Activated CD4-positive, alpha-beta memory T cell treated with anti-CD3 and anti-CD28 coated beads, Interleukin-2, amount 10 ng/mL, durations not matched to agents 7 days and 5 days (primary cell): ENCODE measurements at regions not wholly inside any gene's neighbourhood (a gene's known extent, or its start where the extent isn't known, plus 50 kb on each side); places are given as distances from the start of the nearest gene placed in this dataset.

ENCODE experiments used
- CTCF ChIA-PET: fragments of 350-600 bp; sonication (Branson Sonifier 250); formaldehyde crosslinking; loops from one replicate; lab custom pipeline; 2021; ENCODE audit warnings: antibody characterized with exemption, inconsistent platforms; lab: Charles Lee
- POLR2A ChIA-PET: fragments of 350-600 bp; sonication (Branson Sonifier 250); formaldehyde crosslinking; loops from one replicate; lab custom pipeline; 2021; ENCODE audit warnings: antibody characterized with exemption; lab: Charles Lee
- DNase-seq: peaks from one replicate; pipeline ENCODE4 v3.0.0-alpha.2; 2020
- H3K27ac Mint-ChIP-seq: one replicate; pipeline ENCODE4 v1.8.0; 2021; ENCODE audit warnings: mild to moderate bottlenecking, mixed read lengths
- H3K27me3 Mint-ChIP-seq: one replicate; pipeline ENCODE4 v1.8.0; 2021; ENCODE audit warnings: mixed read lengths
- H3K36me3 Mint-ChIP-seq: one replicate; pipeline ENCODE4 v1.8.0; 2021; ENCODE audit warnings: low read depth, mixed read lengths
- H3K4me1 Mint-ChIP-seq: one replicate; pipeline ENCODE4 v1.8.0; 2021; ENCODE audit warnings: mixed read lengths
- H3K4me3 Mint-ChIP-seq: one replicate; pipeline ENCODE4 v1.8.0; 2021; ENCODE audit warnings: mild to moderate bottlenecking, mixed read lengths
- H3K9me3 Mint-ChIP-seq: one replicate; pipeline ENCODE4 v1.8.0; 2021; ENCODE audit warnings: mixed read lengths

- no peaks in the 10 kb centered on the region for H3K4me1 Mint-ChIP-seq
- no peaks in the 10 kb centered on the region for H3K9me3 Mint-ChIP-seq
- H3K36me3 Mint-ChIP-seq = no peaks in the 10 kb centered on the region
- DNase-seq = no peak
- no peak overlapping the region for H3K27ac Mint-ChIP-seq
- H3K4me3 Mint-ChIP-seq = no peak overlapping the region
- CTCF ChIA-PET = no interaction called here
- no peaks in the 10 kb centered on the region for H3K27me3 Mint-ChIP-seq
- POLR2A ChIA-PET = no interaction called here
Measured at GRCh38 chr22:49112661-49113626, 714.7 kb downstream of the BRD1 start.

GRCh38 chr22:49112176-49112575 is 715.5 kb downstream of the BRD1 start:
- no peak overlapping the region for H3K27ac Mint-ChIP-seq
- no peaks in the 10 kb centered on the region for H3K36me3 Mint-ChIP-seq
- no peak for DNase-seq
- H3K4me1 Mint-ChIP-seq = no peaks in the 10 kb centered on the region
- H3K9me3 Mint-ChIP-seq = no peaks in the 10 kb centered on the region
- no peaks in the 10 kb centered on the region for H3K27me3 Mint-ChIP-seq
- ChIA-PET POLR2A (no interaction called here), CTCF (no interaction called here)
- H3K4me3 Mint-ChIP-seq = no peak overlapping the region

GRCh38 chr22:49111085-49111484 is 716.6 kb downstream of the BRD1 start:
- H3K9me3 Mint-ChIP-seq = no peaks in the 10 kb centered on the region
- CTCF ChIA-PET = no interaction called here

DNA sequence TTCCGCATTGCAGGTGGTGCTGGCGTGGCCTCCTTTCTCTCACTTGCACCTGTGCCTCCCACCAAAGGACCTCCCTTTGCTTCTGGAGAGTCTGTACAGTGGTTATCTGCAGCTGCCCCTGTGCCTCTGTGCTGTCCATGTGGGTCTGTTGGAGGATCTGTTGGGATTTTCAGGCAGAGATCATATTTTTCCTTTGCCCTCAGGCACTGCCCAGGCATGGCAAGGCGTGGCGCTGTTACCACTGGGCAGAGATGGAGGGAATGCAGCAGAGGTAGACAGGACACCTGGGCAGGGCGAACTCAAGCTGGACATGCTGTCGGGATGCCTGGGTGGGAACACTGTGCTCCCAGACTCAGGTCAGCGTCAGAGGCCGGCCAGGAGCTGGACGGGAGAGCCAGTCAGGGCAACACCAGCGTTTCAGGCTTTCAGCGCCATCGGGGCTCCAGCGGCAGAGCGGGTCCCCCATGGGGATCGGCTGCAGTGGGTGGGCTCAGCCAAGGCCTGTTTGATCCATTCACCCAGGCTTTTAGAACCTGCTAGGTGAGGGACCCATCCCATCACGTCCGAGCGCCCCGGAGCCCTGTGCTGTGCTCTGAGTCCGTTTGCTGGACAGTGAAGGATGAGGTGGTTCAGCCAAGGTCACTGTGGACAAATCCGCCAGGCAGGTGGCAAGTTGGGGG is 718.9 kb downstream of the BRD1 start:
- no peak overlapping the region for H3K4me3 Mint-ChIP-seq
- H3K36me3 Mint-ChIP-seq = no peaks in the 10 kb centered on the region
- POLR2A ChIA-PET = no interaction called here
- DNase-seq = no peak
- no peaks in the 10 kb centered on the region for H3K4me1 Mint-ChIP-seq
- no peak overlapping the region for H3K27ac Mint-ChIP-seq
- CTCF ChIA-PET = no interaction called here
- no peaks in the 10 kb centered on the region for H3K27me3 Mint-ChIP-seq
- no peaks in the 10 kb centered on the region for H3K9me3 Mint-ChIP-seq

More at GRCh38 chr22:49111085-49111484, 716.6 kb downstream of the BRD1 start:
- H3K4me1 Mint-ChIP-seq = no peaks in the 10 kb centered on the region
- no peak overlapping the region for H3K4me3 Mint-ChIP-seq
- H3K27ac Mint-ChIP-seq = no peak overlapping the region
- H3K36me3 Mint-ChIP-seq = no peaks in the 10 kb centered on the region
- H3K27me3 Mint-ChIP-seq = no peaks in the 10 kb centered on the region
- POLR2A ChIA-PET = no interaction called here
- DNase-seq = no peak

DNA sequence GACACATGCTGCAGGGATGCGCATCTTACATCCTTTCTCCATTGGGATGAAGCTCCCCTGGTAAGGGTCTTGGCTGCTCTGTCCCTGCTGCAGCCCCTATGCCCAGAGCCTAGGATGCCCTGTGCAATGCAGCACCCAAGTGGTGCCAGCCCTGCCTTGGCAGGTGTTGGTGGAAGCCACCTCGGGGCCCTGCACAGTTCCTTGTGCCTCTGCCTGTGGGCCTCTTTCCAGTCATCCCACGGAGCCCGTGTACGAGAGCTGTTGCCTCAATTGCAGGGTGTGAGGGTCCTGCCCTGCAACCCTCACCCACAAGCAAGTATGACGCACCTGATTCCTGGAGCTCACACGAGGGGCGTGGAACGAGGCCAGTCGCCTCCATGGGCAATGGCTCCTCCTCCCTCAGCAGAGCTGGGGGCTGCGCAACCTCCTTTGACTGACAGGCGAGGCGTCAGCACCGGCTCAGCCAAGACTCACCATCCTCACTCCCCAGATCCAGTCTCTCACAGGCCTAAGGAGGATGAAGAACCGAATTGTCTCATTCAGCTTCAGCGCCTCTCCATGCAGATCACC is 719.6 kb downstream of the BRD1 start:
- DNase-seq = no peak
- H3K4me1 Mint-ChIP-seq = no peaks in the 10 kb centered on the region
- ChIA-PET POLR2A (no interaction called here), CTCF (no interaction called here)
- no peak overlapping the region for H3K4me3 Mint-ChIP-seq
- H3K9me3 Mint-ChIP-seq = no peaks in the 10 kb centered on the region
- H3K27me3 Mint-ChIP-seq = no peaks in the 10 kb centered on the region
- H3K27ac Mint-ChIP-seq = no peak overlapping the region
- H3K36me3 Mint-ChIP-seq = no peaks in the 10 kb centered on the region

GRCh38 chr22:49107561-49107960 is 720.1 kb downstream of the BRD1 start:
- Mint-ChIP-seq H3K36me3 (no peaks in the 10 kb centered on the region), H3K9me3 (no peaks in the 10 kb centered on the region), H3K27ac (no peak overlapping the region), H3K27me3 (no peaks in the 10 kb centered on the region), H3K4me3 (no peak overlapping the region), H3K4me1 (no peaks in the 10 kb centered on the region)
- POLR2A ChIA-PET = no interaction called here
- CTCF ChIA-PET = no interaction called here
- no peak for DNase-seq

DNA sequence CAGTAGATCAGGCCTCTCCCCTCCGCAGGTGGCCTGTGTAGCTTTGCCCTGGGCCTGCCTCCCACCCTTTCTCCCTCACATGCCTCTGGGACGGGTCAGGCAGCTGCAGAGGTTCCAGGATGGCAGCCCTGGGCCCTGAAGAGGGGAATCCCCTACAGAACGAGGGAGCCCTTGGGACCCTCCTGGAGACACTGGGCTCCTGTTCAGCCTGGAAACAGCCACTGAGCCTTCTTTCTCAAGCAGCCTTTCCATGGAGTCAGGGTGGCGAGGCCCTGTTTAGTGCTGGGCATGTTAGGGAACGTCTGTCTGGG is 720.9 kb downstream of the BRD1 start:
- Mint-ChIP-seq H3K4me1 (no peaks in the 10 kb centered on the region), H3K4me3 (no peak overlapping the region), H3K27me3 (no peaks in the 10 kb centered on the region), H3K9me3 (no peaks in the 10 kb centered on the region), H3K36me3 (no peaks in the 10 kb centered on the region), H3K27ac (no peak overlapping the region)
- DNase-seq = no peak
- ChIA-PET POLR2A (no interaction called here), CTCF (no interaction called here)

DNA sequence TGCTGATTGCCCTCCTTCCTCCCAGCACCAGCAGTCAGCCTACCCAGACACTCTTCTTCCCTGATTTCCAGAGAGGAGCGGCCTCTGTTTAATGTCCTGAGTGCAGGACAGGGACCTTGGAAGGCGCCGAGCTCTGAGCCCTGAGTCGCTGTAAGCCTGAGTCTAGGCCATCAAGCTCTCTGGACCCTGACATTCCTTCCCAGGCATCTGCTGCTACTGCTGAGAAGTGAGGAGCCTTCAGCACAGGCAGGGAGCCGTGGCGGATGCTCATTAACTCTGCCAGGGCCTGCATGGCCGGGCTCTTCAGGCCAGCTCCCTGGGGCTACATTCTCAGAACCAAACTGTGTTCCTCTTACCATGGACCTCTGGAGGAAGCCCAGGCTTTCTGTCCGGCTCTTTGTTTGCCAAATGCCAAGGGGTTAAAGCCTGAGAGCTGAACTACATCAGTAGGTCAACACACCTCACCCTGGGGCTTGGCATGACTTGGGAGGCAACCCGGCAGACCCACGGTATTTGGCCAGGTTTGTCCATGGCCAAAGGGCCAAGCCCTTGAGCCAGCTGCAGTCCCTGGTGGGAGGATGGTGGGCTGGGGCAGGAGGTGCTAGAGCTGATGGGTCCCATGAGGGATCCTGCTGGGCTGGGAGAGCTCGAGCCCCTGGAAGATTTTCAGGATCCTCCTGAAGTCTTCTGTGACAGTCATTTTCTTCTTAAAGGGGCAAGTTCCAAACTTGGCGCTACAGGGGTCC is 721.4 kb downstream of the BRD1 start:
- H3K27ac Mint-ChIP-seq = no peak overlapping the region
- H3K4me1 Mint-ChIP-seq = no peaks in the 10 kb centered on the region
- CTCF ChIA-PET = no interaction called here
- DNase-seq = no peak
- no peaks in the 10 kb centered on the region for H3K36me3 Mint-ChIP-seq
- POLR2A ChIA-PET = no interaction called here
- H3K9me3 Mint-ChIP-seq = no peaks in the 10 kb centered on the region
- H3K4me3 Mint-ChIP-seq = no peak overlapping the region
- no peaks in the 10 kb centered on the region for H3K27me3 Mint-ChIP-seq

GRCh38 chr22:49104434-49104833 is 723.2 kb downstream of the BRD1 start:
- CTCF ChIA-PET = no interaction called here
- POLR2A ChIA-PET = no interaction called here
- H3K4me1 Mint-ChIP-seq = no peaks in the 10 kb centered on the region
- no peaks in the 10 kb centered on the region for H3K9me3 Mint-ChIP-seq
- no peak for DNase-seq
- no peak overlapping the region for H3K27ac Mint-ChIP-seq
- H3K36me3 Mint-ChIP-seq = no peaks in the 10 kb centered on the region
- no peaks in the 10 kb centered on the region for H3K27me3 Mint-ChIP-seq
- no peak overlapping the region for H3K4me3 Mint-ChIP-seq

DNA sequence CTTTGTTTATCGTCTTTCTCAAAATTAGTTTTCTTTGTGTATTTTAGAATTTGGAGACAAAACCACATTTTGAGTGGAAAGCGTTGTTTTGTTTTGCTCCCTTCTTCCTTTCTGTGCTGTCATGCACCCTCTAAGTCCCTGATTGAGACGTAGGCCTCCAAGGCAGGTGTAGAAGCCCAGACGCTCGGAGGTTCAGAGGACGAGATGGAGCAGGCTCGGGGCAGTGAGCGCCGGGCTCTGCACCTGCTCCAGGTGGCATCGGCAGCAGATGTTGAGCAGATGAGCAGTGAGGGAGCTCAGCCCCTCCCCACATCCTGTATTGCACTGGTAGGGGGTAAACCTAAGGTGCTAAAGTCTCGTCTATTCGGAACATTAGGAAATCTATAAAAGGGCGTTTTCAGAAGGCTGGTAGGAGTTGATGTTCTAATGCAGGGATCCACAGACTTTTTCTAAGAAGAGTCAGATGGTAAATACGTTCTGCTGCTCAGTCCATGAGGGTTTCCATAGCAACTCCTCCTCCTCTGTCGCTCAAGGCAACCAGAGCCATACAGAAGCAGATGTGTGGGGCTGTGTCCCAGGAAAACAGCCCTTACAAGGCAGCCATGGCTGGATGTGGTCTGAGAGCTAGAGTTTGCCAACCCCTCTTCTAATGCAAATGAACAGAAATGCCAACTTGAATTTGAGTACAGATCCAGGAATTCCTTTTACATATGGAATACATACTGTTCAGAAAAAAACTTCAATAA is 724.2 kb downstream of the BRD1 start:
- Mint-ChIP-seq H3K9me3 (no peaks in the 10 kb centered on the region), H3K27ac (no peak overlapping the region), H3K4me1 (no peaks in the 10 kb centered on the region), H3K36me3 (no peaks in the 10 kb centered on the region), H3K4me3 (no peak overlapping the region), H3K27me3 (no peaks in the 10 kb centered on the region)
- POLR2A ChIA-PET = no interaction called here
- CTCF ChIA-PET = no interaction called here
- DNase-seq = no peak

GRCh38 chr22:49102367-49102766 is 725.3 kb downstream of the BRD1 start:
- no peak for DNase-seq
- ChIA-PET CTCF (no interaction called here), POLR2A (no interaction called here)
- Mint-ChIP-seq H3K27ac (no peak overlapping the region), H3K27me3 (no peaks in the 10 kb centered on the region), H3K9me3 (no peaks in the 10 kb centered on the region), H3K36me3 (no peaks in the 10 kb centered on the region), H3K4me1 (no peaks in the 10 kb centered on the region), H3K4me3 (no peak overlapping the region)

- DNase-seq = no peak
- CTCF ChIA-PET = no interaction called here
- H3K4me1 Mint-ChIP-seq = no peaks in the 10 kb centered on the region
- H3K9me3 Mint-ChIP-seq = no peaks in the 10 kb centered on the region
- no peaks in the 10 kb centered on the region for H3K36me3 Mint-ChIP-seq
- POLR2A ChIA-PET = no interaction called here
- no peak overlapping the region for H3K4me3 Mint-ChIP-seq
- H3K27me3 Mint-ChIP-seq = no peaks in the 10 kb centered on the region
- no peak overlapping the region for H3K27ac Mint-ChIP-seq
Measured at GRCh38 chr22:49101873-49102272, 725.8 kb downstream of the BRD1 start.

GRCh38 chr22:49101225-49101624 is 726.4 kb downstream of the BRD1 start:
- no peaks in the 10 kb centered on the region for H3K36me3 Mint-ChIP-seq
- H3K4me3 Mint-ChIP-seq = no peak overlapping the region
- no peak for DNase-seq
- no peaks in the 10 kb centered on the region for H3K4me1 Mint-ChIP-seq
- no peaks in the 10 kb centered on the region for H3K9me3 Mint-ChIP-seq
- POLR2A ChIA-PET = no interaction called here
- CTCF ChIA-PET = no interaction called here
- no peak overlapping the region for H3K27ac Mint-ChIP-seq
- H3K27me3 Mint-ChIP-seq = no peaks in the 10 kb centered on the region
